IPS-18c (cell line): ENCODE measurements at regions not wholly inside any gene's neighbourhood (a gene's known extent, or its start where the extent isn't known, plus 50 kb on each side); places are given as distances from the start of the nearest gene placed in this dataset.

Experiments used
- H3K4me3 ChIP-seq: 2 replicates; pipeline ENCODE4 v1.7.0; 2013; ENCODE audit warnings: low read depth, mild to moderate bottlenecking, low read length, moderate library complexity; ENCODE audit not compliant: insufficient read depth
- H3K9me3 ChIP-seq: one replicate; pipeline ENCODE4 v1.6.1; 2013; ENCODE audit warnings: mild to moderate bottlenecking, low read length, moderate library complexity; ENCODE audit not compliant: control insufficient read depth, insufficient read depth

DNA sequence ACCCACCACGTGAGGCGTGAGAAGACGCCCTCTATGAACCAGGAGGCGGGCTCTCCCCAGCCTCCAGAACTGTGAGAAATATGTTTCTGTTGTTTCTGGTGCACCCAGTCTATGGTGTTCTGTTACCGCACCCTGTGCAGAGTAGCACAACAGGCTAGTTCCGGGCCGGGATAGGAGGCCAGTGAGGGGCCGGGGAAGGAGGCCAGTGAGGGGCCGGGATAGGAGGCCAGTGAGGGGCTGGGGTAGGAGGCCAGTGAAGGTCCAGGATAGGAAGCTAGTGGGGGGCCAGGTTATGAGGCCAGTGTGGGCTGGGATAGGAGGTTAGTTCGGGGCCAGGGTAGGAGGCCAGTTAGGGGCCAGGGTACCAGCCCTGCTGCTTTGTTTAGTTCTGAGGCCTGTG lies 204.6 kb downstream of the BARX2 start:
- no peak overlapping the region for H3K4me3 ChIP-seq
- H3K9me3 ChIP-seq: no peaks in the 10 kb centered on the region

DNA sequence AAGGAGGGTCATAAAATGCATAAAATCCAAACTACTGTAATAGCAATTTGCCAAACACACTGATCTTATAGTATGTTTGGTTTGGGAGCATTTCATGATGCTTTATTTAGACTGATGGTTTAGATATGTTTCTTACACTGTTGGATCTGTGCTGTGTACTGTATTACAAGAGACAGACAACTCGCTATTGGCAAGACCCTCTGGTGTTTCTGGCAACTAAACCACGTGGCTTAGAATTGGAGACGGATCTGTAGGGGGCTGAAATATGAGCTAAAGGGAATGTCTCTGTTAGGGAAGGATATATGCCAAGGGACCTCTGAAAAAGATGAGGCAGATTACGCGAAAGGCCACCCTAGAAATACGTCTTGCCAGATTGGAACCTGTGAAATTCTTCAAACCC lies 208.7 kb downstream of the BARX2 start:
- H3K9me3 ChIP-seq: no peaks in the 10 kb centered on the region
- H3K4me3 ChIP-seq: no peak overlapping the region

DNA sequence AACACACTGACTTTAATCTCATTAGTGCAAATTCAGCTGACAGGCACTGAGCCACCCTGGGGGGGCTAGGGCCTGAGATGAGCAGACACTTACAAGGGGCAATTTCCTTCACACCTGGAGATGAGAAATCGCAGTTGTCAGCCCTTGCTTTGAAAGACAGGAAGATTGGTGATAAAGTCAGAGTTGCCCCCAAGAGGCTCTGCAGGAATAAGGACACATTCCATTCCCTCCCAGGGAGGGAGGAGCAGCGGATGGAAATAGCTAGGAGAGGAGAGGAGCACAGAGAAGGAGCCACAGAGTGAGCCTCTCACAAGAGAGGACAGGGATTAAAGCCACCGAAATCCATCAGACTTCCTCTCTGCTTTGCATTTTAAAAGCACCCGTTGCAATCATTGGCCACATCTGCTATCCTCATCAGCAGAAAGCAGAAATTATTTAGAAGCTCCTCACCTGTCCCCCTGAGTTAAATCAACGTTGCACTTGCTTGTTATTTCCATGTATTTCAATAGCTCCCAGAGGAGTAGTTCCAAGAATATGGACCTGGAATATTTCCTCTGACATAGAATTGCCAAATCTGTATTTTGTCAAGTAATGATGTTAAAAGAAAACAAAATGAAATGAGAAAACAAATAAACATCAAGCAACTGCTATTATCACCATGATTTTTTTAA lies 213.7 kb downstream of the BARX2 start:
- no peaks in the 10 kb centered on the region for H3K9me3 ChIP-seq

DNA sequence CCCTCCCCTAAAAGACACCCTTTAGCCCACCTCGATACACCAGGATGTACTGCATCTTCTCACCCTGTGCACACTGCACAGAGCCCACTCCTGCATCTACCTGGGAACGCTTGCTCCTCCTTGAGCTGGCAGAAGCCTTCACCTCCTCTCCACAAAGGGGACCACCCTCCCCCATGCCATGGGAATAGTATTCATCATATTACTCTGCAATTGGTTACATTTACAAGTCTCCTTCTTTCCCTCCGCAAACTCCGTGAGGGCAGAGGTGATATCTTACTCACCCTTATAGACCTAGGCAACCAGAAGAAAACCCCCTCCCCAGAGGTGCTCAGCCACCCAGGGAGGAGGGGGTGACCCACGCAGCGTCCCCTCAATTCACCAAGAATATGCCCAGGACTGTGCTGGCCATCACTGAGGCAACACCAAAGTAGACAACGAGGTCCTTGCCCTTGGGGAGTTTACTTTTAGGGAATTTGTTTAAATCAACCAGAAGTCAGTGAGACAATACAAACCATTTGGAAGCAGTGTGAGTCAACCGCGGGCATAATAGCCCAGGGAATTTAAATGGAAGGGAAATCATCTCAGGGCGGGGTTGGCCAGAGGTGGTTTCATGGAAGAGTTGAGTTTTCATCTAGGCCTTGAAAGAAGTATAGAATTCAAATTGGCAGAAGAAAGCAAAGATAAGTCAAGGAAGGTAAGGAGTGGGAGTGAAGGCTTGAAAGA lies 214.5 kb downstream of the BARX2 start:
- Histone ChIP-seq H3K4me3 (no peak overlapping the region), H3K9me3 (no peaks in the 10 kb centered on the region)

More for the DNA sequence above, 213.7 kb downstream of the BARX2 start:
- no peak overlapping the region for H3K4me3 ChIP-seq

DNA sequence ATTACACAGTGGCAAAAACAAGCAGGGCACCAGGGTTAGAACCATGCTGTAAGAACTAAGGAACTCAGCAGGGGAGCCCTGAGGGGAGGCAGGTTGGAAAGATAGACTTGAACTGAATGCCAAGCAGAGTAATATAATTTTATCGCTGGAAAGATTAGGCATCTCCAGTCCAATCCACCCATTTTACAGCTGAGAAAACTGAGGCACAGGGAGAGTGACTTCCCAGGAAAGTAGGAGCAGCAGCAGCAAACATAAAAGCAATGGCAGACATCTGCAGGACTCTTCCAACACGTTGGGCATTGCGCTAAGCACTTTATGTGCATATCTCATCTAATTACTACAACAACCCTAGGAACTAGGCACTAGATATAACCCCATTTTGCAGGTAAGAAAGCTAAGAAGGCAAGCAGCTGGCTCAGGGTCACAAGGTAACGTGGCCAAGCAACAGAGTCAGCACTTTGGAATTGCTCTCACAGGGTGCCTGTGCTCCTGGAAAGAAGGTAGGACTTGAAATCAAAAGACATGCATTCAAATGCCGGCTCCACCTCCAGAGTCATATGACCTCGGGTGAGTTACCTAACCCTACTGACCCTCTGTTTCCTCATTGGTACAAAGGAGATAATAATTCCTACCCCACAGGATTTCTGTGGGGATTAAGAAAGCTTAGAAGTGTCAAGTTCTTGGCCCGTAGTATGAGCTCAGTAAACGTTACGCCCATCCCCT lies 215.3 kb downstream of the BARX2 start:
- H3K9me3 ChIP-seq: no peaks in the 10 kb centered on the region
- no peak overlapping the region for H3K4me3 ChIP-seq

DNA sequence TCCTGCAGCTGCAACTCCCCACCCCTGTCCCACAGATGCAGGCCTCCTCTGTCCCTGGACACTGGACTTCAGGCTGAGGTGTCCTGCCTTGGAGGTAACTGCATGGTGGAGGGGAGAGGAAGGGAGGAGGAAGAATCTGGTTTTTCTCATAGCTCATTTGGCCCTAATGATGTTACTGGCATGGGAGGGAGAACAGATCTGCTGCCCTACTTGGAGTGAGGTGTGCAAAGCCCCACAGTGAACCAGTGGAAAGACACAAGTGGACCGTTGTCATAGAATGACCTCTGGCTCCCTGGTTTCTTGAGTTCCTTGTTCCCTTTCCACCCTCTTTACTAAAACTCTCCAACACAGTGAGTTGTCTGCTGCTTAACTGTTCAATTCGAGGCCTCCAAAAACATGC lies 215.9 kb downstream of the BARX2 start:
- no peaks in the 10 kb centered on the region for H3K9me3 ChIP-seq
- no peak overlapping the region for H3K4me3 ChIP-seq

DNA sequence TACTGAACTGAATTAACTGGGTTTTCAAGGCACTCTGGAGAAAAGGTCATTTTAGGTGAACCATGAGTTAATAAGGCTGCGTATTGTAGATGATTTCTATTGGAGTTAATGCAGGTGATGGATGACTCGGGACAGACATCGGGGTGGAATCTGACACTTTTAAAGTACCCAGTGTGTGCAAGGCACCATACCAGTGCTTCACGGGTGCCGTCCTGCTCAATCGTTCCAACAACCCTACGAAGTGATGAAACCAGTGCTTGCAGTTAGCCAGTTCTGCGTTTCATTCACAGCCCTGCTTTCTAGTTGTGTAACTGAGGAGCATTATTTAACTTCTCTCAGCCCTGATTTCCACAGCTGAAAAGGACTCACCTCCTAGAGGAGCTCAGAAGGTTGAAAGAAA lies 216.5 kb downstream of the BARX2 start:
- Histone ChIP-seq H3K4me3 (no peak overlapping the region), H3K9me3 (no peaks in the 10 kb centered on the region)

DNA sequence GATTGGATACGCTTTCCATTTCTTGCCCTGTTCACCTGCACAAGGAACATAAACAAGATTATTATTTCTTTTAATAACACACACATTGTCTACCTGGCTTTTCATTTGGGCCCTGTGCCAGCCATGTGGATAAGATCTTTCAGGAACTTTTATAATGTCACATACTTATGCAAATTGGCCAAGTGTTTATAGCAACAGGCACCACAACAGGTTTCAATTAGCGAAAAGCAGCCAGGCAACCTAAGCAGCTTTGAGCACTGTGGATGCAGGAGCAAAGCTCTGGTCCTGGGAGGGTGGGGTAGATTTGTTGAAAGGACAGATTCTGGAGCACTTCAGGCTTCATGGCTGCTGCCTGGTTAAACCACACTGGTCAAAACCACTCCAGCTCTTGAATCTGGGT lies 217.4 kb downstream of the BARX2 start:
- no peaks in the 10 kb centered on the region for H3K9me3 ChIP-seq
- no peak overlapping the region for H3K4me3 ChIP-seq

DNA sequence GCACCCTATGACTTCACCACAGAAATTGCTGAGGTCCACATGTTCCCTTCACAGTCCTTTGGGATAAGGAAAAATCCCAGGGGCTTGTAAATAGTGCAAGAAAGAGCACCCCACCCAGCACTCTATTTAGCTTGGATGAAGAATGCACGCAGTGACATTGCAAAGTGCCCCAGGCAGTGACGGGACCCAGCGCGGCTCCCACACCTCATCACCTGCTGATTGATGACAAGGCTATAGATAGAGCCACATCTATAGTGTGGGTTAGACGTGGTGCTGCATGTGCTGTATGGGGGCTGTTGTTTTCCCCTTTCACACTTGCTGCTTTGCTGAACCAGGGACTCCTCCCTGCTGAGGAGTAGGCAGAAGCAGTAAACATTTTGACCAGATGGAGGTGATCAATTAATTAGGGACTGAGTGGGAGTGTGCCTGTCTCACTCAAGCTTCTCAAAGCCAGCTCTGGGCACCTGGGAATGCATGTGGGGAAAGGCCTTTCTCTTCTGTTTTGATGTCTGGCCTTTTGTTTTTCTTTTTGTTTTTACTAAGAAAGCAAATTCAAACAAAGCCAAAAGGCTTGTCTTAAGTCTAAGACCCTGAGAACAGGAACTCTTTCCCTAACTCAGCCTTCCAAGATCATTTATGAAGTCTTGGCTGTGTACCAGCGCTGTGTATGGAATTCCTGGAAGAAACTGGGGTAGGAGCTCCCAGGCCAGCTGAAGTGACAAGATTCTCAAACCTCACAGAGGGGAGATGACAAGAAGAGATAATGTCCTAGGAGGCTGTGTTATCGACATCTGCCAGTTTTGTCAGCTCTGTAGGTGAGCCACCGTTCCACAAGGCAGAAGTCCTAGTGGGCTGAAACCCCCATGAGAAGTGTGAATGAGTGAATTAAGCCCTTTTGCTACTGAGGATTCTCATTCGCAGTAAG lies 219.7 kb downstream of the BARX2 start:
- peaks cover 2% of the 10 kb centered on the region for H3K9me3 ChIP-seq
- no peak overlapping the region for H3K4me3 ChIP-seq

DNA sequence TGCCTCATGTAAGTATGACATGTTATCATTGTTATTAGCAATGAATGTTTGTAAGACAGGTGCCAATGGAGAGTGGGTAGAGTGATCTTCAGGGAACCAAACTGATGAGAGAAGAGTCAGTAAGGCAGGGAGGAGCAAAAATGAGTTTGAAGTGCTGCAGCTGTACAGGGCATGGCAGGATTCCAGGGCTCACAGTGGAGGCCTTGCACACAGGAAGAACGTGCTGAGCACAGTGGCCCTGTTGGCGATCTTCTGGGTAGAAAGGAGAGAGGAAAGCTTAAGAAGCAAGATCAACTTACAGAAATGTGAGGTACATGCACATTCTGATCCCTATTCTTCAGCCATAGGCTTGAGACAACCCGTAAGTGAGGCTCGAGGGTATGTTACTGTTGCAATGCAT lies 219.3 kb upstream of the TMEM45B start:
- no peak overlapping the region for H3K4me3 ChIP-seq
- peaks cover 2% of the 10 kb centered on the region for H3K9me3 ChIP-seq

DNA sequence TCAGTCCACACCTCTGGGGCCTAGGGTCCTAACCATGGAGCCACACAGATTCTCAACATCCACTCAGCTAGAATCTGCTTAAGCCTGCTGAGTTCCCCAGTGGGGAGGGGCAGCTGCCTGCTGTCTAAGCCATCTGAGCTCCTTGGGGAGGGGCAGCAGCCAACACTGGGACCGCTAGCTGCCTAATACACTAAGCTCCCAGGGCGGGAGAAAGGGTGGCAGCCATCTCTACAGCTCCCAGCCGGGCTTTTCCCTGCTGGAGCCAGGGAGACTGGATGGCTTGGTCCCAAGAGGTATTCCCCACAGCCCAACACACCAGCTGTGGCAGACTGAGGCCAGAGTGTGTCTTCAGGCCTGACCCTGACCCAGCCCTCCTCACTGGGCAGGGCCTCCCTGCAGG lies 217.3 kb upstream of the TMEM45B start:
- Histone ChIP-seq H3K4me3 (no peak overlapping the region), H3K9me3 (peaks cover 2% of the 10 kb centered on the region)

DNA sequence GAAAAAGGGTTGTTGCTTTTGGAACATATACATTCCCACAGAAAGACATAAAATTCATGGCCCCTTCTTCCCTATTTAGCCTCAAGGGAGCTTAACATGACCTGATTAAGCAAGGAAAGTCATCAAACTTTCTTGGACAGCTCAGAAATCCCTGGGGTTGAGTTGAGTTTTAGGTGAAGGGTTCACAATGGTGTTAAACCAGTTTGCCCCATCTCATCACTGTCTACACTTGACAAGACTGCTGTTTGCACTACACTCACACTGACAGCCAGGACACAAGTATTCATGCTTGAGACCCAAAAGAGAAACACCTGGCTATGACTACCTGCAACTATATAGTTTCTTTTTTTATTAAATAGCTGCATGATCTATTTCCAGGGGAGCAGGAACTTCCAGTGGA lies 209.8 kb upstream of the TMEM45B start:
- no peaks in the 10 kb centered on the region for H3K9me3 ChIP-seq

DNA sequence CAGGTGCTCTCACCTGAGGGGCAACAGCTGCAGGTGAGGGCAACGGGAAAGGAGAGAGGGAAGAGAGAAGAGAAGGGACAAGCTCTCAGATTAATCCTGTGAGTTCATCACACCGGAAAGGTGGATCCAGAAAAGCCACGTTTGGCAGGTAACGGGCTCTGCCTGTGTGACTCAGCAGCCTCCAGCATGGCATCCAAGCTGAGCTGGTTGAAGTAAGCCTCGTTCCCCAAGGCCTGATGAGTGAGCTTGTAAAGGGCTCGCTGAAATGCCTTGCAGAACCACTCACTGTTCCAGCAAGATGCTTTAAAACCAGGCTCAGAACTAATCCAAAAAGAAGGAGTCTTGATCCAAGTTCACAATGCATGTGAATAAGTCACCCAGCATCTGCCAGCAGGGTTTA lies 206.9 kb upstream of the TMEM45B start:
- Histone ChIP-seq H3K4me3 (no peak overlapping the region), H3K9me3 (no peaks in the 10 kb centered on the region)

More for the DNA sequence above, 209.8 kb upstream of the TMEM45B start:
- no peak overlapping the region for H3K4me3 ChIP-seq

DNA sequence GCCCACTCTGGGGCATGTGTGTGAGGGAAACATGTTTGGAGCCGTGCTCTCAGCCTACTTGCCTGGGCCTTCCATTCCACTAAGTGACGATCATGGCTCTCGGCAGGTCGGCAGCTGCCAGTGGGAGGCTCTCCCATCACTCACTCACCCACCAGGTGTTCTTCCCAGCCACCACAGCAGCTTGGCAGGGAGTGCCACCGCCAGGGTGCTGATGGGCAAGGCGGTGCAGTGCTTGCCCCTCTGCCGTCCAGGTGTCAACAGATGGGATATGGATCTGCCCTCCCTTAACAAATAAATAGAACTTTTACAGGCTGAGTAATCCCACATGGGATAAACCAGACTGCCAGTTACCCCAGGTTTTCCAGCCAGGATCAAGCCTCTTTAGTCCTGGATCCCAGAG lies 205.5 kb upstream of the TMEM45B start:
- Histone ChIP-seq H3K4me3 (no peak overlapping the region), H3K9me3 (no peaks in the 10 kb centered on the region)

DNA sequence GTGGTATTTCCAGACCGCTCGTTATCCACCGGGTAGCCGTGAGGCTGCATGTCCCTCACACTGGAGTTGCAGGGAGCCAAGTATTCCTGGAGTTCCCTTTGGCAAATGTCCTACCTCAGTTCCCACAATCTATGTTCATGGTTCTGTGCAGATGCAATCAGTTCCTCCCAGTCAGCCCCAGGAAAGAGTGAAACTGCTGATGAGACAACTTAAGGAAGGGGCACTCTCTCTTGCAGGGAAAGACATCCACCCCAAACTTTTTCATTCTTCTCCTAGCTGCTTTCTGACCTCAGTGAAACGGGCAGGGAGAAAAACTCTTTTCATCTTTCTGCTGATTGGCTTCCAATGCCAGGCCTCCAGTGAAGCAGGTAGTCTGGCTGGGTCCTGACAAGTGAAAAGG lies 205.1 kb upstream of the TMEM45B start:
- H3K4me3 ChIP-seq: no peak overlapping the region
- no peaks in the 10 kb centered on the region for H3K9me3 ChIP-seq

DNA sequence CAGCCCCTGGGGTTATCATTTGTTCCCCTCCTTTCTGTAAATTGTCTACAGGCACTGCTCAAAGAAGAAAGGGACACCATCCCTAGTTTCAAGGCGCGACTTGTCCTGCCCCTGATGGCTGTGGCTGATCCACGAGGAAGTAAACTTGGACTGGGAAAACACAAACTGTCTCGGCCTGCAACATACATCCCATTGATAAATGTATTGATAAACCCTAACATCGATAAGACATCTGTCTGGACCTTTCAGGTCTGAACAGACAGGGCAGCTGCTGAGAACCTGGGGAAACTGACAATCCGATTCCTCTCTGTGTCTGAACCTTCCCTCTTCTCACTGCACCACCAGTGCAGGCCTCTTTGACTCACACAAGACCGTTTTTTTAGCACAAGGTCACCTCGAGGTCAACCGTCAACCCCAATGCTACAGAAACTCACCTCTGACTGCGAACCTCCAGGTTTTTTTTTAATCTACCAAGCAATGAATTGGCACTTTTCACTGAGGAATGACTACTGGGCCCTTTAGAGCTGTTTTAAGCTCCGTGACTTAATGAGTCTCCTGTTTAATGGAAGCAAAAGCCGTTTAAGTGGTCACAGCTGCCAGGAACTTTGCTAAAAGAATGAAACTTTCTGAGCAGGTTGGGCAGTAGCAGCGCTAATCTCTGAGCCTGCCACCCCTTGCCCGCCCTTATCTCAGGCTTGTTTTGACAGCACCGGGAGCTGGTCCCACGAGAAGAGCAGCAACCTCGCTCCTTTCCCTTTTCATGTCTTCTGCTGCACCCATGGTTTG lies 203.8 kb upstream of the TMEM45B start:
- no peaks in the 10 kb centered on the region for H3K9me3 ChIP-seq
- H3K4me3 ChIP-seq: no peak overlapping the region
